Stromal cell of bone marrow (primary cell): ENCODE measurements at regions not wholly inside any gene's neighbourhood (a gene's known extent, or its start where the extent isn't known, plus 50 kb on each side); places are given as distances from the start of the nearest gene placed in this dataset.
"Not testable (repeated sequence)": the region's sequence is repeated elsewhere in the genome, so short reads cannot be mapped to it uniquely, and the experiment has no call there.

Experiments used
- DNase-seq: peaks from one replicate; pipeline ENCODE4 v3.0.0-alpha.2; 2012; ENCODE audit warnings: low read depth

- DNase-seq: no peak
Measured at GRCh38 chrX:45571453-45571852, 370.8 kb upstream of the DIPK2B start.

- no peak for DNase-seq
Measured at GRCh38 chrX:45566456-45566855, 365.8 kb upstream of the DIPK2B start.

- DNase-seq: no peak
Measured at GRCh38 chrX:45557387-45557786, 356.7 kb upstream of the DIPK2B start.

- no peak for DNase-seq
Measured at GRCh38 chrX:45554736-45555135, 354.1 kb upstream of the DIPK2B start.

- no peak for DNase-seq
Measured at GRCh38 chrX:45553417-45553816, 352.7 kb upstream of the DIPK2B start.

- DNase-seq: not testable (repeated sequence)
Measured at GRCh38 chrX:45546697-45547096, 346.0 kb upstream of the DIPK2B start.

GRCh38 chrX:45540181-45540580, 339.5 kb upstream of the DIPK2B start:
- no peak for DNase-seq

- DNase-seq: no peak
Measured at GRCh38 chrX:45537936-45538335, 337.3 kb upstream of the DIPK2B start.

GRCh38 chrX:45527834-45528233, 327.2 kb upstream of the DIPK2B start:
- no peak for DNase-seq

GRCh38 chrX:45524805-45525204, 324.1 kb upstream of the DIPK2B start:
- no peak for DNase-seq

GRCh38 chrX:45524296-45524695, 323.6 kb upstream of the DIPK2B start:
- peak; percentile 29 for DNase-seq

- DNase-seq: no peak
Measured at GRCh38 chrX:45518552-45518951, 317.9 kb upstream of the DIPK2B start.

GRCh38 chrX:45517090-45517973, 316.7 kb upstream of the DIPK2B start:
- DNase-seq: peak; percentile 55

- peak; percentile 89 for DNase-seq
Measured at GRCh38 chrX:45515262-45516215, 314.9 kb upstream of the DIPK2B start.

- no peak for DNase-seq
Measured at GRCh38 chrX:45513042-45513441, 312.4 kb upstream of the DIPK2B start.

- peak; percentile 20 for DNase-seq
Measured at GRCh38 chrX:45508454-45508853, 307.8 kb upstream of the DIPK2B start.

GRCh38 chrX:45506149-45506730, 305.6 kb upstream of the DIPK2B start:
- DNase-seq: no peak

- peak; percentile 38 for DNase-seq
Measured at GRCh38 chrX:45505214-45505613, 304.5 kb upstream of the DIPK2B start.

GRCh38 chrX:45503787-45504362, 303.2 kb upstream of the DIPK2B start:
- not testable (repeated sequence) for DNase-seq

- DNase-seq: no peak
Measured at GRCh38 chrX:45502396-45502795, 301.7 kb upstream of the DIPK2B start.

- no peak for DNase-seq
Measured at GRCh38 chrX:45497290-45497689, 296.6 kb upstream of the DIPK2B start.

- no peak for DNase-seq
Measured at GRCh38 chrX:45485719-45486118, 285.0 kb upstream of the DIPK2B start.
